Endothelial cell (in vitro differentiated cells): ENCODE measurements at regions not wholly inside any gene's neighbourhood (a gene's known extent, or its start where the extent isn't known, plus 50 kb on each side); places are given as distances from the start of the nearest gene placed in this dataset.

Experiments
- DNase-seq: peaks from one replicate; pipeline ENCODE4 v3.0.0; 2021; ENCODE audit warnings: low spot score
- H3K27ac Mint-ChIP-seq: one replicate; pipeline ENCODE4 v1.8.0; 2021; ENCODE audit warnings: mixed read lengths, inconsistent platforms; ENCODE audit not compliant: unreplicated experiment
- H3K27me3 Mint-ChIP-seq: one replicate; pipeline ENCODE4 v1.8.0; 2021; ENCODE audit warnings: mild to moderate bottlenecking, moderate library complexity, mixed read lengths, inconsistent platforms; ENCODE audit not compliant: unreplicated experiment
- H3K36me3 Mint-ChIP-seq: one replicate; pipeline ENCODE4 v1.8.0; 2021; ENCODE audit warnings: mild to moderate bottlenecking, low read depth, mixed read lengths, inconsistent platforms; ENCODE audit not compliant: unreplicated experiment
- H3K4me1 Mint-ChIP-seq: one replicate; pipeline ENCODE4 v1.8.0; 2021; ENCODE audit warnings: mild to moderate bottlenecking, mixed read lengths, inconsistent platforms; ENCODE audit not compliant: unreplicated experiment
- H3K4me3 Mint-ChIP-seq: one replicate; pipeline ENCODE4 v1.8.0; 2021; ENCODE audit warnings: mild to moderate bottlenecking, mixed read lengths, inconsistent platforms; ENCODE audit not compliant: unreplicated experiment
- H3K9me3 Mint-ChIP-seq: one replicate; pipeline ENCODE4 v1.8.0; 2021; ENCODE audit warnings: mixed read lengths, inconsistent platforms; ENCODE audit not compliant: unreplicated experiment
- TF ChIP-seq, protein P1 (sequence below): fragments of 200-600 bp; sonication (generic); IDR thresholded peaks from one replicate; pipeline ENCODE4 v1.5.0; 2021; ENCODE audit warnings: antibody characterized with exemption; ENCODE audit not compliant: unreplicated experiment

DNA sequence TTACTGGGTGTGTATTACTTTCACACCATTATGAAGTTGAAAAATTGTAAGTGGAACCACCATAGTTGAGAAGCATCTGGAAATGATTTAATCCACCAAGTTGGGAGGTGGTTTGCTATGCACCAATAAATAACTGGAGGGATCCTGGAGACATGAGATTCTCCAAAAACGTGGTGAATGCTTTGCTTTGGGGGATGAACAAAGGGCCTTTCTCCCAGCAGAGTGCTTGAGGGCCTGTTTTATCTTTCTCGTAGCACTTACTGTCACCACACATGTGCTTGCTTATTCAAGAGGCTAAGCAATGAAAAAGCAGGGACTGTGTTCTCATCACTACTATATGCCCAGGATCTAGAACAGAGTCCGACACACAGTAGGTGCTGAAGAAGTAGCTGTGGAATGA, 371.1 kb downstream of the DHX35 start:
- DNase-seq: no peak
- H3K27ac Mint-ChIP-seq: no peak overlapping the region
- no peaks in the 10 kb centered on the region for H3K36me3 Mint-ChIP-seq
- H3K9me3 Mint-ChIP-seq: no peaks in the 10 kb centered on the region
- H3K27me3 Mint-ChIP-seq: peaks cover 2% of the 10 kb centered on the region
- H3K4me1 Mint-ChIP-seq: no peaks in the 10 kb centered on the region
- TF ChIP-seq, protein P1, sequence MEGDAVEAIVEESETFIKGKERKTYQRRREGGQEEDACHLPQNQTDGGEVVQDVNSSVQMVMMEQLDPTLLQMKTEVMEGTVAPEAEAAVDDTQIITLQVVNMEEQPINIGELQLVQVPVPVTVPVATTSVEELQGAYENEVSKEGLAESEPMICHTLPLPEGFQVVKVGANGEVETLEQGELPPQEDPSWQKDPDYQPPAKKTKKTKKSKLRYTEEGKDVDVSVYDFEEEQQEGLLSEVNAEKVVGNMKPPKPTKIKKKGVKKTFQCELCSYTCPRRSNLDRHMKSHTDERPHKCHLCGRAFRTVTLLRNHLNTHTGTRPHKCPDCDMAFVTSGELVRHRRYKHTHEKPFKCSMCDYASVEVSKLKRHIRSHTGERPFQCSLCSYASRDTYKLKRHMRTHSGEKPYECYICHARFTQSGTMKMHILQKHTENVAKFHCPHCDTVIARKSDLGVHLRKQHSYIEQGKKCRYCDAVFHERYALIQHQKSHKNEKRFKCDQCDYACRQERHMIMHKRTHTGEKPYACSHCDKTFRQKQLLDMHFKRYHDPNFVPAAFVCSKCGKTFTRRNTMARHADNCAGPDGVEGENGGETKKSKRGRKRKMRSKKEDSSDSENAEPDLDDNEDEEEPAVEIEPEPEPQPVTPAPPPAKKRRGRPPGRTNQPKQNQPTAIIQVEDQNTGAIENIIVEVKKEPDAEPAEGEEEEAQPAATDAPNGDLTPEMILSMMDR: no peak
- no peak overlapping the region for H3K4me3 Mint-ChIP-seq

DNA sequence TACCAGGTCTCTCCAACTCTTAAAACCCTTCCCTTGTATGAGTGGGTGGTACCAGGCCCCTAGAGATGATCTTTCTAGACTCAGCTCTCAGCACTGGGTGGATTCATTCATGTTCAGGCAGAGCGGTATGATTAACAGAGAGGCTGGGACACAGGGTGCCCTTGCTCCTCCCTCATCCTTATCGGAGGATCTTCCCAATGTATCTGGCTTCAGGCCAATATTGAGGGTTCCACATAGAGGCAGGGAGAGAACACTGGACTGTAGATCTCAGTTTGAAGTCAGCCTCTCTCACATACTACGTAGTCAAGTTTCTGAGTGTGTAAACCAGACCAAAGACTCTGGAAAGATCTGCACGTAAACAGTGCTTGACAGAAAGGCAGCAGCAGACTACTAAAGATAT, 366.2 kb downstream of the DHX35 start:
- Mint-ChIP-seq H3K9me3 (no peaks in the 10 kb centered on the region), H3K27ac (no peak overlapping the region), H3K36me3 (no peaks in the 10 kb centered on the region), H3K4me3 (no peak overlapping the region), H3K27me3 (peaks cover 2% of the 10 kb centered on the region), H3K4me1 (no peaks in the 10 kb centered on the region)
- DNase-seq: no peak
- TF ChIP-seq, protein P1: no peak

DNA sequence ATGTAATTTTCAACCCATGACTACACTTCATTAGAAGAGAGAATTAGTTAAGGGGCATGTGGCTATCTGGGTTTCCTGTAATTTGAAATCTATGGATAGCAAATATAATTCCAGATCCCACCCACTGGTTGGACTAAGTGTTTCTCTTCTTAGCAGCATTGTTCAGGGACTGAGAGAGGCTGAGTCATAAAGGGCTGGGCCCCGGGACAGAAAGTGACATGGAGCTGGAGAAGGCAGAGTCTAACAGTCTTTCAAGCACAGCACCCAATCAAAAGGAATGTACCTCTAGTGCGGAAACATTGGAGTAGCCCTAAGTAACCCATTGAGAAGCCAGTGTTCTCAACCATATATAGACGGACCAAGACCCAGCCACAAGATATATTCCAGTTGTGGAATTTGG, 363.9 kb downstream of the DHX35 start:
- Mint-ChIP-seq H3K36me3 (no peaks in the 10 kb centered on the region), H3K9me3 (no peaks in the 10 kb centered on the region), H3K4me3 (no peak overlapping the region), H3K4me1 (no peaks in the 10 kb centered on the region), H3K27me3 (no peaks in the 10 kb centered on the region), H3K27ac (no peak overlapping the region)
- TF ChIP-seq, protein P1: no peak
- no peak for DNase-seq

DNA sequence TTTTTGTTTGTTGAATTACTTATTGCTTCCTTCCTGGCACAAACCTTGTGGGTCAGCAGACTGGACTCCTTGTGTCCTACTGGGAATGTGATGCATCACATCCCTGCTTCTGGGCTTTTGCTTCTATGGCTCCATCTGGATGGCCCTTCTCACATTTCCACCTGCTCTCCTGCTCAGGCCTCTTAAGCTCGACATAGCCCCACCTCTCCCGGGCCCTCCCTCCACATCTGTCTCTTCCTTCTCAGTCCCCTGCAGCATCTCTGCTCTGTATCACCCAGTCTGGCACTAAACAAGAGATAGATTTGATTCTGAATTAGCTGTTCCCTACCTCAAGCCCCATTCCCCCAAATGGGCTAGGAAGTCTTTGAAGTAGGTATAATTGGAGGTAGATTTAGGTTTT, 356.8 kb downstream of the DHX35 start:
- TF ChIP-seq, protein P1: no peak
- H3K9me3 Mint-ChIP-seq: no peaks in the 10 kb centered on the region
- no peak for DNase-seq
- no peak overlapping the region for H3K4me3 Mint-ChIP-seq
- no peaks in the 10 kb centered on the region for H3K4me1 Mint-ChIP-seq
- no peaks in the 10 kb centered on the region for H3K36me3 Mint-ChIP-seq
- peaks cover 2% of the 10 kb centered on the region for H3K27me3 Mint-ChIP-seq
- no peak overlapping the region for H3K27ac Mint-ChIP-seq

DNA sequence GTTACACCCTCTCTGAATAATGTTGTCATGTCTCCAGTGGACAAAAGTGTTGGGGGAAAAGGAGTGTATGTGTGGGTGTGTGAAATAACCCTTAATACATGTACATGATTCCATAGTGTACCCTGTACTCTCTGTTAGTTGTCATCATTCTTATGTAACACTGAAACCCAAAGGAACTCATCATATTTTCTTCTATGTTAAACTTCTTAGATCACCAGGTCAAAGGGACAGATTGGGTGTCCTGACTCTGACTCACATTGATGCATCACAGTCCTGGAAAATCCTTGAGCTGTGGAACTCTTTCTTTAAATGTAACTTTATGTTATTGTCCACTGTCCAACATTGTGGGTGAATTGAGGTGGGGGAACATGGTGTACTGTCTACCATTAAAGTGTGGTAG, 350.5 kb downstream of the DHX35 start:
- TF ChIP-seq, protein P1: no peak
- Mint-ChIP-seq H3K4me1 (no peaks in the 10 kb centered on the region), H3K27me3 (peaks cover 5% of the 10 kb centered on the region), H3K36me3 (no peaks in the 10 kb centered on the region), H3K27ac (no peak overlapping the region), H3K4me3 (no peak overlapping the region), H3K9me3 (no peaks in the 10 kb centered on the region)
- DNase-seq: no peak
